ENCODE measurements at regions not wholly inside any gene's neighbourhood (a gene's known extent, or its start where the extent isn't known, plus 50 kb on each side); places are given as distances from the start of the nearest gene placed in this dataset.
A peak's percentile ranks its signal among the peaks of the same experiment; 100 is the strongest.

DNA sequence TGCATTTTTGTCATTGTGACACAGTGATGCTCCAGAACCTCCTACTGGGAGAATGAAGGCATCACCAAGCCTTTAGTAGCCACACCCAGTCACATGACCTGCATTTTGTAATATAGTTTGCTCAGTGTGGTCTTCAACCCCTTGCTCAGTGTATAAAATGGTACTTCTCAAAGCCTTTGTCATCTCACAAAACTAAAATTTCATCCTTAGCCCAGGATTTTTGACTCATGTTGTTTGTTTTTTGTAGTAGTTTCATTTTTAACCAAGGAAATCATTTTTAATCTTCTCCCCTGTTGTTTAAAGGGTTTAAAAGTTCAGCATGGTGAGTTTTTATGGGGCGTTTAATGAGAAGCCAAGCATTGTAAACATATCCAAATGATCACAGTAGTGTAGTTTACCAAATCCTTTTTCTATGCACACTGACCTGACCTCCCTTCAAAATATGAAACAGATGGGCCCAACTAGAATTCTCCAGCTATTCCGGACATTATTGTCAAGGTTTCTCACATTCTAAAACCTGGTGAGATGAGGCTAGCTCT, 123.5 kb upstream of the IL12A start:
- no peaks in the 10 kb centered on the region for H3K27me3 ChIP-seq
- peaks cover 0 to 15% of the 10 kb centered on the region in 2 donors for H3K36me3 ChIP-seq
- peaks cover 2 to 20% of the 10 kb centered on the region in 2 donors for H3K4me1 ChIP-seq
- intact Hi-C loops (cut with DNase I) = no loop called here
- H3K27ac ChIP-seq = peak overlapping the region in 1 of 2 donors; percentile 54
- H3K4me3 ChIP-seq = no peak overlapping the region
- TF ChIP-seq, protein P1, sequence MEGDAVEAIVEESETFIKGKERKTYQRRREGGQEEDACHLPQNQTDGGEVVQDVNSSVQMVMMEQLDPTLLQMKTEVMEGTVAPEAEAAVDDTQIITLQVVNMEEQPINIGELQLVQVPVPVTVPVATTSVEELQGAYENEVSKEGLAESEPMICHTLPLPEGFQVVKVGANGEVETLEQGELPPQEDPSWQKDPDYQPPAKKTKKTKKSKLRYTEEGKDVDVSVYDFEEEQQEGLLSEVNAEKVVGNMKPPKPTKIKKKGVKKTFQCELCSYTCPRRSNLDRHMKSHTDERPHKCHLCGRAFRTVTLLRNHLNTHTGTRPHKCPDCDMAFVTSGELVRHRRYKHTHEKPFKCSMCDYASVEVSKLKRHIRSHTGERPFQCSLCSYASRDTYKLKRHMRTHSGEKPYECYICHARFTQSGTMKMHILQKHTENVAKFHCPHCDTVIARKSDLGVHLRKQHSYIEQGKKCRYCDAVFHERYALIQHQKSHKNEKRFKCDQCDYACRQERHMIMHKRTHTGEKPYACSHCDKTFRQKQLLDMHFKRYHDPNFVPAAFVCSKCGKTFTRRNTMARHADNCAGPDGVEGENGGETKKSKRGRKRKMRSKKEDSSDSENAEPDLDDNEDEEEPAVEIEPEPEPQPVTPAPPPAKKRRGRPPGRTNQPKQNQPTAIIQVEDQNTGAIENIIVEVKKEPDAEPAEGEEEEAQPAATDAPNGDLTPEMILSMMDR (IDR thresholded peaks at IDR 0.05) = no peak
- no peak for DNase-seq (ENCODE audit: low spot score in 2 of 2)
- H3K9me3 ChIP-seq = peaks cover 0 to 6% of the 10 kb centered on the region in 2 donors

DNA sequence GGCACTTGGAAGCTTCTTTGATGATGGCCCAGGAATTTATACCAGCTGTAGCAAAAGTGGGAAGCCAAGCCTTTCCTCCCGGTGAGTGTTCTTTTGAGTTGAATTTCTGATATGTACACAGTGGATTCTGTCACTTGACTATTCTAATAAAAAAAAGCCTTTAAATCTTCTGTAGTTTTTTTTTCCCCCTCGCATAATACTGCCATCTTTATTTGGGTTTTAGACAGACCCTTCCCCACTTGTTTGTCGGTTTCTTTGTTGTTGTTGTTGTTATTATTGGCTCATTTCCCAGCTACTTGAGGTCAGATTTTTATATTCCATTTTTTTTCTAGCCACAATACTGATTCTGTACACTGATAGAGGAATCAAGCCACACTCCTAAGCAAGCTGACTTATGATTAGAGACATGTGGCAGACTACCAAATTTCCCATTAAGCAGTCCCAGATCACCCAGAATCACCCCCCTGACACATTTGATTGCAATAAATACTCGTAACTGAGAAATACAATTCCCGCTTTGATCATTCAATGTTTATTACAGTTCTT, 122.4 kb upstream of the IL12A start:
- Histone ChIP-seq H3K4me1 (peaks cover 2 to 17% of the 10 kb centered on the region in 2 donors), H3K27me3 (no peaks in the 10 kb centered on the region), H3K36me3 (peaks cover 0 to 16% of the 10 kb centered on the region in 2 donors), H3K4me3 (no peak overlapping the region), H3K9me3 (peaks cover 0 to 6% of the 10 kb centered on the region in 2 donors), H3K27ac (peak overlapping the region in 1 of 2 donors; percentile 54)
- TF ChIP-seq, protein P1 (IDR thresholded peaks at IDR 0.05) = no peak
- intact Hi-C loops (cut with DNase I) = no loop called here
- no peak for DNase-seq (ENCODE audit: low spot score in 2 of 2)

DNA sequence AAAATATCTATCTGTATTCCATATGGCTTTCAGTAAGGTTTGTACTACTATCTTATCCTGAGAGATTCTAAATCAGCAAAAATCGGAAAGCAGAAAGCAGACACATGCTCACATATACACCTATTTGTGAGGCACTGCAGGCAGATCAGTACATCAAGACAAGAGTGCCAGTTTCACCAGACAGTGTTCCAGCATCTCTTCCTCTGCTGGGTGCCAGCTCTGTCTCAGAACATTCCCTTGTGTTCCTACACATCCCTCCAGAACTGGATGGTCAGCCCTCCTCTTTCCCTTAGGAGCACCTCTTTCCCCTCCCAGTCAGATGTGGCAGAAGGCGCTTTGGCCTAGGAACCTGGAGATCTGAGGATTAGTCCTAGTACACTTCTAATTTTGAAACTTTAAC, 121.3 kb upstream of the IL12A start:
- TF ChIP-seq, protein P1 (IDR thresholded peaks at IDR 0.05) = no peak
- Histone ChIP-seq H3K4me3 (no peak overlapping the region), H3K4me1 (peaks cover 2 to 14% of the 10 kb centered on the region in 2 donors), H3K27me3 (no peaks in the 10 kb centered on the region), H3K36me3 (peaks cover 0 to 16% of the 10 kb centered on the region in 2 donors), H3K9me3 (peaks cover 0 to 6% of the 10 kb centered on the region in 2 donors), H3K27ac (no peak overlapping the region)
- DNase-seq (ENCODE audit: low spot score in 2 of 2) = no peak
- intact Hi-C loops (cut with DNase I) = no loop called here

DNA sequence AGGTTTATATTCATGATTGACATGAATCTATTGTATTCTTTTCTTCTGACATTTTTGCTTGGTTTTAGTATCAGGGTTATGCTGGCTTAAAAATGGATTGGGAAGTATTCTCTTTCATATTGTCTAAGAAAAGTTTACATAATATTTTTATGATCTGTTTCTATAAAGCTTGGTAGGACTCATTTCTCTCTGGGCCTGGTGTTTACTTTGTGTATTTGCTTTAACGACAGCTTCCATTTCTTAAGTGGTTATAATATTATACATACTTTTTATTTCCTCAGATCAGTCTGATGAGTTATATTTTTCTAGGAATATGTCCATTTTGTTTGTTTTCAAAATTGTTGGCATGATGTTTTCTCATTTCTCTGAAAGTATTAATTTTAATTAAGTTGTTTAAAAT, 117.9 kb upstream of the IL12A start:
- DNase-seq (ENCODE audit: low spot score in 2 of 2) = no peak
- Histone ChIP-seq H3K9me3 (peaks cover 0 to 6% of the 10 kb centered on the region in 2 donors), H3K36me3 (peaks cover 0 to 18% of the 10 kb centered on the region in 2 donors), H3K4me1 (peaks cover 0 to 14% of the 10 kb centered on the region in 2 donors), H3K27ac (no peak overlapping the region), H3K4me3 (no peak overlapping the region), H3K27me3 (no peaks in the 10 kb centered on the region)
- intact Hi-C loops (cut with DNase I) = no loop called here
- TF ChIP-seq, protein P1 (IDR thresholded peaks at IDR 0.05) = no peak

DNA sequence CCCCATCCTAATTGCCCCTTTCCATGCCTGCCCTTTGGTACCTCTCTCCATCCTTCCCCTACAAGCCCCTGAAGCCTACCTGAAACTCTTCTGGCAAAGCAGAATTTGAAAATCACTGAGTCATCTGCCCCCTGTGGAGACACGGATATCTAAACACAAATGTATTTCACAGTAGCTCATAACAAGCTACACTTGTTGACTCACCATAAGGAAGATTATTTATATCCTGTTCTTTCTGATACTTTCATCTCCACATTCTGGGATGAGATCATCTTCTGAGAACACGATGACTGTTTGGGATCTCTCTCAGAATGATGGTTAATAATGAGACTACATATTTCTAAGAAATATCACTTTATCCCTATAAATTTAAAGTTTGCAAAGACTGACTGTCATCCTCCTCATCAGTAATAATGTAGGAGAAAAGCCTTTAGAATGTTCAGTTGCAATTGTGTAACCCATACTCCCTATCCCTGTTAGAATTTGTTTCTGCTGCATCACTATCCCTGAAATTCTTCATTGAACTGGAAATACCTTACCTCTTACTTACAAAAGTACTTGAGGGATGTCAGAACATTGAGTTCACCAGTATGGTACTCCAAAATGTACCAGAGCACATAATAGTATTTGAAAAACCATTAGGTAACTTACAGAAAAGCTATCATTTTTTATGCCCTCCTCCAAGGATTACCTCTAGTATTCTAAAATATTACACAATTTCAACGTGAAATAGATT, 116.1 kb upstream of the IL12A start:
- no peak overlapping the region for H3K27ac ChIP-seq
- intact Hi-C loops (cut with DNase I) = no loop called here
- no peaks in the 10 kb centered on the region for H3K27me3 ChIP-seq
- TF ChIP-seq, protein P1 (IDR thresholded peaks at IDR 0.05) = no peak
- H3K4me3 ChIP-seq = no peak overlapping the region
- no peak for DNase-seq (ENCODE audit: low spot score in 2 of 2)
- peaks cover 0 to 6% of the 10 kb centered on the region in 2 donors for H3K9me3 ChIP-seq
- peaks cover 0 to 15% of the 10 kb centered on the region in 2 donors for H3K36me3 ChIP-seq
- peaks cover 0 to 8% of the 10 kb centered on the region in 2 donors for H3K4me1 ChIP-seq
